GM18870 (cell line): ENCODE measurements at regions not wholly inside any gene's neighbourhood (a gene's known extent, or its start where the extent isn't known, plus 50 kb on each side); places are given as distances from the start of the nearest gene placed in this dataset.
A peak's percentile ranks its signal among the peaks of the same experiment; 100 is the strongest.

Experiments used
- ATAC-seq: cut with Tn5 transposase; IDR thresholded peaks from one replicate; pipeline ENCODE4 v1.9.1; 2021; ENCODE audit warnings: moderate library complexity; ENCODE audit not compliant: unreplicated experiment

DNA sequence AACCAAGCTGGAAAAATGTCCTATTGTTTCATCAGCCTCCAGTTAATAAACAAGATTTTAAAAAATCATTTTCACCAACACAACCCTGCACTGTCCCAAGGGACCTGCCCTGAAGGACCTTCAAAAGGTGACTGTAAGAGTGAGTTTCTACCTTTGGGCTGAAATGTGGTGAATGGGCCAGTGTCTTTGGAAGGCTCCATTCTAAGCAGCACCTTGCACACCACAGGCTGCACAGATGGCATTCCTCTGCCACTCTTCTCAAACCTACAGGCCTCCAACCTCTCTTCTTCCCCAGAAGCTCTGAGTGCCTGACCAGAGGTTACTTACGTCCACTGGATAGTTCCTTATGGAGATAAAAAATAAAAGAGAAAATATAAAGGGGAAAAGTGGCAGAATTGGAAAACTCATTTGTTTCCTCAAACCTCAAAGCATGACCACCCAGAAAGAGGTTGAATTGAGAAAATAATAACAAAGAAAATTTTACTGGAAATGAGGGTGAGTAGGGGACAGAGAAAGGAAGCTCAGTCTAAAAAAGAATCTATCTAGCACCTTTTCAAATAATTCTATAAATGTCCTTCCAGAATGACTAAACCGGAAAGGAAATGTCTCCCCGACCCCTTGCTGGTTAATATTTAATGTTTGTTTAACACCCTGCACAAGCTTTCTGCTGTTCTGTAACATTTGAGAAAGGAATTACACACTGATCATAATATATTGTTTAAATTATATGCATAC is 175.7 kb downstream of the METTL4 start:
- ATAC-seq, result peak; percentile 77

DNA sequence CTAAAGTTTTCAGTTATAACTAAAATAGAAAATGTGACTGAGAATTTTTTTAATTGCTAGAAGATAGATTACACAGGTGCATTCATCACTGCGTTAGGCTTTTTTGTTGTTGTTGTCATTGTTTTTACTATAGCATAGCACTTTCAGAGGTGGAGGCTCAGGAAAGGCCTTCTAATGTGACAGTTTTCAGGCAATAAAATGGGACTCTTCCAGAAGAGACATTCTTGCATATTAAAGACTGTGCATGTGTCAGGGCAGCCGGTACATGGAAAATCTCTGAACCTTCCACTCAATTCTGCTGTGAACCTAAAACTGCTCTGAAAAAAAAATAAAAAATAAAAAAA is 175.2 kb downstream of the METTL4 start:
- ATAC-seq, result peak; percentile 32

DNA sequence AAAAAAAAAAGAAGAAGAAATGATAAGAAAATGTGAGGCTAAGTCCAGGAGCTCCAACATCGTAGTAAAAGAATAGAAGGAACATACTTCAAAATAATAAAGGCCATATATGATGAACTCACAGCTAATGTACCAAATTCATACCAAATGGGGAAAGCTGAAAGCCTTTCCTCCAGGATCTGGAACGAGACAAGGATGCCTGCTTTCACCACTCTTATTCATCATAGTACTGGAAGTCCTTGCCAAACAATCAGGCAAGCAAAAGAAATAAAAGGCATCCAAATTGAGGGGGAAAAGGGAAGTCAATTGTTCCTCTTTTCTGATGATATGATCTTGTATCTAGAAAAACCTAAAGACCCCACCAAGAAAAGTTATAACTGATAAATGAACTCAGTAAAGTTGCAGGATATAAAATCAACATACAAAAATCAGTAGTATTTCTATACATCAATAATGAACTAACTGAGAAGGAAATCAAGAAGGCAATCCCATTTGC is 170.6 kb downstream of the METTL4 start:
- no peak for ATAC-seq

DNA sequence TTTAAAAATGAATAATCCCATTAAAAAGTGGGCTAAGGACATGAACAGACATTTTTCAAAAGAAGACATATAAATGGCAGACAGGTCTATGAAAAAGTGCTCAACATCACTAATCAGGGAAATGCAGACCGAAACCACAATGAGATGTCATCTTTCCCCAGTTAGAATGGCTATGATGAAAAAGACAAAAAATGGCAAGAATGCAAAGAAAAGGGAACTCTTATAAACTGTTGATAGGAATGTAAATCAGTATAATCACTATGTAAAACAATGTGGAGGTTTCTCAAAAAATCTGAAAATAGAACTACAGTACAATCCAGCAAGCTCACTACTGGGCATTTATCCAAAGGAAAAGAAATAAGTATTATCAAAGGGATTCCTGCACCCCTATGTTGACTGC is 169.2 kb downstream of the METTL4 start:
- no peak for ATAC-seq

DNA sequence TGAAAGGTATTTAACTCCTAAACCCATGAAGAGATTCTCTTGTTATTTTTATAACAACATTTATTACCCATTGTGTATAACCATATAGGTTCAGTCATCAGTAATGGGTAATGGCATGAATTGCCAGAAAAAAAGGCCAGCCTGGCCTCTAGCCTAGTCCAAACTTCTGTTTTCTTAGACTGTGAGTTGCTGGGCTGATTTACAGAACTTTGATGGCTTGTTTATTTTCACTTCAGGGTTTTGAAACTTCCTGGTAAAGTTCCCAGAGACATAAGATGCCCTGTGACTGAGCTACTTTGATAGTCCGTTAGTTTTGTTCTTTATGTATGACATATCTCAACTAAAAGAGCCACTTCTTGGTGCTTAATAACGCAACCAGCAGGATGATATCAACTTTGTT is 164.8 kb downstream of the METTL4 start:
- ATAC-seq, result no peak

DNA sequence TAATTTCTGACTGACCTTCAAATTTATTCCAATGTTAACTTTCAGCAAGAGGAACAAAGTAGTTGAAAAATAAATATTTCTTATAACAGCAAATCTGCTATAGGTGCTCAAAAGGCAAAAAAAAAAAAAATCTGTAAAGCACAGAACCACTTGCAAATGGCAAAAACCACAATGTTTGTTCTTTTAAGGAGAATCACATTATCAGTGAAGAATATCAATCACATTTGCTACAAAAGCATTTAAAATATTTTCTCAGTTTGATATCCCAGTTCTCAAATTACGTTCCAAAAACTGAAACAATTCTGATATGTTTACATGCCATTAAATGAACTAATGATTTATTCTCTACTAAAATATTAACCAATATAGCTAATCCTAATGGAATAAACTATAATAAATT is 163.3 kb downstream of the METTL4 start:
- no peak for ATAC-seq

DNA sequence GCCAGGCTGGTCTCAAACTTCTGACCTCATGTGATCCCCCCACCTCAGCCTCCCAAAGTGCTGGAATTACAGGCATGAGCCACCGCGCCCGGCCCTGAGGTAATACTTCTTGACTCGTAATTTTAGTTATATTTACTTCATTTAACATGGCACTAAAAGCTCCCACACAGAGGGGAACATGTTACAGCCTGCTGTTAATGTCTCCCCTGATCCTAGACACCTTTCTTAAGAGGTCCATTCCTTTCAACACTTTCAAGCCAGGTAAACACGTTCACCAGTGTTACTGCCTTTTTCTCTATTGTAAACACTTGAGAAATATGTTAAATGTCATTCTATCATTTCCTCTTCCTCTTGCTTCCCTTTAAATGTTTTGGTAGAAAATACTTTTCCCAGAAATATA is 161.4 kb downstream of the METTL4 start:
- no peak for ATAC-seq

DNA sequence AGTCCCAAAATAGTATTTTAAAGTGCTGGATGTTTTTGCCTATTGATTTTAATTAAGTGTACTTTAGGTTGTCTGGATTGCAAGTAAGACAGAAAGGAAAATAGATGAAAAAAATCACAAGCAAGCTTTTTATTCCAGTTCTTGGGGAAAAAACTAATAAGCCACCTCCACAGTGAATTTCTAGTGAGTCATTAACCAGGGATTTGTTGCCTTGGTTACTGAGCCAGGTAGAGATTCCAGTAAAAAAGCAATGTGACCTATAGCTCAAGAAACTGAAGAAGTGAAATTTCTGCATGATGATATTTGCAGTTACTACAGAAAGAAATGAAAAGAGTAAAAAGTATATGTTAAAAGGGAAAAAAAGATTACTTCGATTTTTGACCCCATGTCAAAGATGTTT is 160.6 kb downstream of the METTL4 start:
- ATAC-seq, result no peak

DNA sequence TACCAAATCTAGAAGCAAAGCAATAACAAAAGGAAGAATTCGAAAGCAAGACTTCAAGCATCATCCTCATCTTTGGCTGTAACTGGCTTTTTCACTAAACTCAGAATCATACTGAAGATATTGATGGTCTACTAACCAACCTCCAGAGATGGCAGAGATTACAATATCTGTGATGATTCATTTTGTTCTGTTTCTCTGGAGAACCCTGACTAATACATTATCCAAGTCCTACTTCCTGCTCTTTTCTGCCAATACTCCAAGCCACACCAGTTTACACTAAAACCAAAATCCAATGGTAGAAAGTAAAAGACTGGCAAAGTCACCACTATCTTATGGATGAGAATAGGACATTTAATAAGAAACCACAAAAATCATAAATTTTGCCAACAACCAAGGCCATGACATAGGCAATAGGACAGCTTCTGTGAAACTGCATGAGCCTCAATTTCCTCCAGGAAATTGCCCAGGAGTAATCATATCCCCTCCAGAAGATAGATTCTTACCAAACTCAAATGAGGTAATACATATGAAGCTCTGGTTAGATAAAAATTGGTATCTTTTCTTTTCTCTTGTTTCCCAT is 159.8 kb downstream of the METTL4 start:
- no peak for ATAC-seq

DNA sequence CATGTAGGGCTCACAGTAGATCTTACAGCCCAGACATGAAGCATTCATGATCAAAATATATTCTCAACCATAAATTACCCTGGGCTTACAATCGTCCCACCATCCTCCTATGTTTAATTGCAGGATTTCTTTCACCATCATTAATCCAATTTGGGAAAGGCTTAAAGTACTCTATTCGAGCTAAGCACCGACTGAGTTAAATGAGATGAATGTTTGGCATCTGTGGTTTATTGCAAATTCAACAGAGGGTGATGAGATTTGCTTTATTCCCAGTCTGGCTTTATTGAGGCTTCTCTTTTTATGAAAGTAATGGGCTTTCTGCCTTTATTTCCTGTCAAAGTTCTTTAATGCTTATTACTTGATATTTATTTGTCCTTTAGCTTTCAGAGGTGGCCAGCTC is 159.0 kb downstream of the METTL4 start:
- ATAC-seq, result no peak

DNA sequence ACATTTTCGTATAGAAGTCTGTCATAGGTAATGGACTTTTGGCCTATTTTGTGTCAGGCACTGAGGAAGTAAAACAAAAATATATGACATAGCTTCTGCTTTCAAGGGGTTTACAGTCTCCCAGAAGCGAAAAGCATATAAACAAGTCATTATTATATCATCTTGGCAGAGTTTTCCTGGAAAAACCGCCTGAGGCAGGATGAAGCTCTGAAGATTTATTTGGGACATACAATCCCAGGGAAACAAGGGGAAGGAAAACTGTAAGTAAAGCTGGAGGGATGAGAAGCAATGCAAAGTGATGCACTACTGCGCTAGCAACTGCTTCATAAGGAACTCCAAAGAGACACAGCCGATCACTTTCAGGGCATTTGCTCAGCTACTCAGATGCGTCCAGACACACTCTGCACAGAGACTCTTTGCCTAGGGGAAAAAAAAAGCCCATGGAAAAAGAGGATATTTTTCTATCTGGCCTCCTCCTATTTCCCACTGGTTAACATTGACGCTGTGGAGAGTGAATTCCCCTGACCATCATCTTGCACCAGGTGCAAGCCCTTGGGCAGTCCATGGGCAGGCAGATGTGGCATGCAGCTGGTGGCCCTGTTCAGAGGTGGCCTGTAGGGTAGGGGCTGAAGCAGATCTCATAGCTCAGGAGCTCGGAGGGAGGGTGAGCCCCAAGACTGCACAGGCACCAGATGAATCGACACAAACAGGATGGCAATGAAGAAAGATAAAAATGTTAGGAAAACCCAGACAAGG is 158.1 kb downstream of the METTL4 start:
- no peak for ATAC-seq

DNA sequence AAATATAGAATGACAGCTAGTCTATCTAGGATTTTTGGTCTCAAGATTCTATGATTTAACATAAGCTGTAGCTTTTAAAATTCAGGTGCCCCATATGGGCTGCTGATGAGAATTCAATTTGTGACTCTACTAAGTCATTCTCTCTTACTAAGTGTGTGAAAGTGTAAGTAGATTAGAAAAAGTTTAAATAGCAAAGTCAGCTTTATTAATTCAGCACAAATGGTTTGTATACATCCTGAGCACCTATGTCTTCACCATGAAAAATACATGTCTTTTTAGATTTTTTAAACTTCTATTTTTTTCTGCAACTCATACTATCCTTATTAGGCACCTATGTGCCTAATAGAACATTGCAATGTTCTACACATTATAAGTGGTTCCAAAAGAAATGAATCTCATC is 157.1 kb downstream of the METTL4 start:
- no peak for ATAC-seq

DNA sequence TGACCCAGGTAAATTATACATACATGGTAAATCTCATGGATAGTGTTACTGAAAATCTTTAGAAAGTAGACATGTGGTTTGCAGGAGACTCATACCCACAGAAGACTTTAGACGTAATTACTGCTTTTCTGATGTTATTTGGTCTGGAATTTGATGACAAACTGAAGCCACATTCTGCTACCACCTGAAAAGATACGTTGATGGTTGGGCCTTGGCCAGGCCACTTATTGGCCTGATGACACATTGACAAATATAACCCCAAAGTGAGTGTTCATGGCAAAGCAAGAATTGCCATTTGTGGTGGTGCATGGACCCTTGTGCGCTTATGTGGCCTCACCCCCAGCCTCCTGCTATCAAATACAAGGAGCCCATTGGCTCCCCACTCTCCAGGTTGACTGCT is 155.6 kb downstream of the METTL4 start:
- ATAC-seq, result no peak

DNA sequence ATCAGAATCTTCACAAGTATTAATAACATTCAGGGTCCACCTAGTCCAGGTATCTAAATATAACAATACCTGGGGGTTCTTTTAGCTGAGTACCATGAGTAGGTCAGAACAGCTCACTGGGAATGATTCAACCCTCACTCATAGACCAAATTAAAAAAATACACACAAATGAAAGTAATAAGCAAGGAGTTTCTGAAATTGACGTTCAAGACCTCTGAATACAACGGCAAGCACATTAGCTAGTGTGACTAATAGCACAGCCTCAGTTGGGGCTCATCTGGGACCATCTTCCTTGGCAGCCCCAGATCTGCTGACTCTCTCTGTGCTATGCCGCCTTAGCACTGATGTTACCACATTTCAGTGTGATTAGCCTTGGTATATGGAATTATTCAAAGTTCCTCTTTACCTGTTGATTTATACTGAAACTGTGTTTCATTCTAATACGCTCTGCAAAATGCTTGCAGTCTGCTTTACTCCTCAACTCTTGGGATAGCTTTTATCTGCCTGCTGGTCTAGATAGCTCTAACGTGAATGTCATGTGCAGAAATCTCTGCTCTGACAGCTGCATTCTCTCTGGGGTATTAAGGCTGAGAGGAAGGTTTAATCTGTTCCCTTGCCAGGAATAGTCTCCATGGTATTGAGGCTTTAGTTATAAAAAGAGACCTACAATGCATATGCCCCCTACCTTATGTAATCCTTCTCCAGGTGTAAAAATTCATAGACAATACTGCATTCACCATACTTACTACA is 153.3 kb downstream of the METTL4 start:
- ATAC-seq, result no peak

DNA sequence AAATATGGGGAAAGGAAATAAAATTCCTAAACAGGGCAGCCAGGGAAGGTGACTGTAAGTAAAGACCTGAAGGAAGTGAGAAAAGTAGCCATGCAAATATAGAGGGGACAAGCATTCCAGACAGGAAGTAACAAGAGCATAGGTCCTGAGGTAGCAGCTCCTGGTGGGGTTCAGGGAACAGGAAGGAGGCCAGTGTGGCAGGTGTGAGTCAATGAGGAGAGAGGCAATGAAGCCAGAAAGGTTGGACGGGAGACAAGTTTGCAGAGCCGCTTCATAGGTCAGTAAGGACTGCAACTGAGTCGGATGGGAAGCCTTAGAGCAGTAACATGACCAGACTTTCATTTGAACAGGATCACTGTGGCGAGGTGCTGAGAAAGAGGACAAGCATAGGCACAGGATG is 150.9 kb downstream of the METTL4 start:
- ATAC-seq, result no peak

DNA sequence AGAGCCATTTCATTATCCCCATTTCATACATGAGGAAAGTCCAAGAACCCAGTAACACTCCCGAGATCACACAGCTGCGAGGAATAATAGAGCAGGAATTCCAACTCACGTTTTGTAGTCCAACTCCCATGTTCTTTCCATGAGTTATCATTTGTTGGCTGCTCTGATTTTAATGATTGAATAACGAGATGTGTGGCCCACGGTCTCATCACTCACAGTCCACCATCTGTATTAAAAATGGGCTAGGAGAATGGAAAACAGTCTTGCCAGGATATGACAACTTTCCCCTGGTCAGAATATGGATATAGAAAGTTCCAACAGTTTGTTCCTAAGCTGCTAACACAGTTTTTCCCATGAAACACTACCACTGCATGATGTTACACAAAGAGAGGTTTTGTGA is 147.5 kb downstream of the METTL4 start:
- no peak for ATAC-seq

DNA sequence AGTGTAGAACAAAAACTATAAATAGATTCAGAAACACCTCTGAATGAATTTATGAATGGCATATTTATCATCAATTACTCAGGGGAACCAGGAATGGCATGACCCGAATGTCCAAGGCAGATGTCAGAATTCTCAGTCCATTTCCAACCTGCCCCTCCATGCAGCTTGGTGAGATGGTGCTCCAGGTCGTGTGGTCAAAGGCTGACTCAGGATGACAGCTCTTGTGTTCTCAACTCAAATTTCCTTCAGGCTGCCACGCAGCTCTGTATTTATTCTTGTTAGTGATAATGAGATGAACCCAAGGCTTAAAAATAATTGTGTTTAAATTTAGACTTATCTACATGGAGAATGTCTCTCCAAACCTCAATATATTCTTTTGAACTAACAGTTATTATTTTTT is 146.9 kb downstream of the METTL4 start:
- ATAC-seq, result no peak

DNA sequence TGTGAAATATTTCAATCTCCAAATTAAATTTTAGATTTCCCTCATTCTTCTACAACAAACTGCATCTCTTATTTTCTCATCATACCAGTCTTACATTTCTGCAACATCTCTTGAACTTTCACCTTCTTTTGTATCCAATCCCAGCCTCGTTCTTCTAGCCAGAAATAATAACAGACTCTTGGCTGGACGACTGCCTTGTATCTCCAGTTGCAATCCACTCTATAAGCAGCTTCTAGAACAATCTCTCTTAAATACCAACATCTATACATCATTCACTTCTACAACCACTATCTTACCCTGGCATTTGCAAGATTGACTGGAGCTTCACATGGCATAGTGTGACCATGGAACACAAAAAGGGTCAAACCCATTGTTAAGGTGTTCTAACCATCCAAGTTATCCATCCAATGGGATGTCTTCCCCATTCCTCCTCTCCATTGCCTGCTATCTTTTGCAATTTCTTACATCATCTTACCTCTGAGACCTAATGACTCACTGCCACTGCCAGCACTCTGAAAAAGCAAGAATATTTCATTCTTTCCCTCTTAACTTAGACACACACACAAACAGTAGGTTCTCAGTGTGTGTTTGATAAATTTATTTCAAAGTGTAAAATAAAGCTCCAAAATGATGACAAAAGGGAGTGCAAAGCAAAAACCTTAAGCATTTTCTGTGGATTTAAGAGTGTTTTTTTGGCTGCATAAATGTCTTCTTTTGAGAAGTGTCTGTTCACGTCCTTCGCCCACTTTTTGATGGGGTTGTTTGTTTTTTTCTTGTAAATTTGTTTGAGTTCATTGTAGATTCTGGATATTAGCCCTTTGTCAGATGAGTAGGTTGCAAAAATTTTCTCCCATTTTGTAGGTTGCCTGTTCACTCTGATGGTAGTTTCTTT is 145.6 kb downstream of the METTL4 start:
- no peak for ATAC-seq

DNA sequence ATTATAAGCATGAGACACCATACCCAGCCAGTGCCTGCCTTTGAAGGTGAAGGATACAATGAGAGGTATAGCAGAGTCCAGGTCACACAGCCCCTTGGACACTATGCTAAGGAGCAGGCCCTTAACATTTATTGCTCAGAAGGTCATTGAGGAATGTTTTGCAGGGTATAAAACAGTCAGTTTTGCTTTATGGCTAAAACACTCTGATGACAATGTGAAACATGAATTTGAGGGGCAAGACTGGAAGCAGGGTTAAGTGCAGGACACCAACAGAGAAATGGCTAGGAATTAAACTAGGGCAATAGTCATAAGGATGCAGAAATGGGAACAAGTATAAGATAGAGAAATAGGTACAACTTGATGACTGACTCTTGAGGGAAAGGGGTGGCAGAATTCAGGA is 141.1 kb downstream of the METTL4 start:
- ATAC-seq, result no peak

DNA sequence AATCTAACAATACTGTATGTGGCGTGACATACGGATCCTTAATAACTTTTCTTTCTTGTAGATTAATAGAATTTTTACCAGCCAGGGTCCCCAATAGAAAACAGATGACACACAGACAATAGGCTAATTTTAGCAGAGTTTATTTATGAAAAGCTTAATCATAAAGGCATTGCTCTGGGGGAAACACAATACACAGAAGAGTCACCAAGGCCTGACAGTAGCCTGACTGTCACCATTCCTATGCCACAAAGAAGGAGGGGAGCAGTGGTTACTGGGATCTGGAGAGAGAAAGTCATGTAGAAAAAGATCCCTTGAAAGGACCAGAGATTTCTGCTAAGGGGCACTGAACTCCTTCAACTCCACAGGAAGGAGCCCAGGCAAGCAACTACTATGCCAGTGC is 139.5 kb downstream of the METTL4 start:
- ATAC-seq, result no peak

DNA sequence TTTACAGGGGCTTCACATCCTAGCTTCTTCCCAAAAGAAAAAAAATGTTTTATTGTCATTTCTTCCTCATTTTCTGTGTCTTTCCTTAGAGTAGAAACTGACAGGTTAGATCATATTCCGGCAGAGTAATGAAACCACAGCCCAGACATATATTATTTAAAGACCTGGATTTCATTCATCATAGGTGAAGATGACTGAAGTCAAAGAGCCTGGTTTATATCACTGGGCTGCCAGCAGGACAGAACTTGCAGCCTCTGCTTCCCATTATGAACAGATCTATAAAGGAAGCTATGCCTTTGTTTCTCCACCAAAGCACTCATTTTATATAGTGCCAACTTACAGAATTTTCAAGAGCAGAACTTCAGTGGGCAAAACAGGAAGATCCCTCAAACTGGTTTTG is 137.9 kb downstream of the METTL4 start:
- ATAC-seq, result no peak
